ENCODE measurements at regions not wholly inside any gene's neighbourhood (a gene's known extent, or its start where the extent isn't known, plus 50 kb on each side); places are given as distances from the start of the nearest gene placed in this dataset.
"Not testable (repeated sequence)": the region's sequence is repeated elsewhere in the genome, so short reads cannot be mapped to it uniquely, and the experiment has no call there.

DNA sequence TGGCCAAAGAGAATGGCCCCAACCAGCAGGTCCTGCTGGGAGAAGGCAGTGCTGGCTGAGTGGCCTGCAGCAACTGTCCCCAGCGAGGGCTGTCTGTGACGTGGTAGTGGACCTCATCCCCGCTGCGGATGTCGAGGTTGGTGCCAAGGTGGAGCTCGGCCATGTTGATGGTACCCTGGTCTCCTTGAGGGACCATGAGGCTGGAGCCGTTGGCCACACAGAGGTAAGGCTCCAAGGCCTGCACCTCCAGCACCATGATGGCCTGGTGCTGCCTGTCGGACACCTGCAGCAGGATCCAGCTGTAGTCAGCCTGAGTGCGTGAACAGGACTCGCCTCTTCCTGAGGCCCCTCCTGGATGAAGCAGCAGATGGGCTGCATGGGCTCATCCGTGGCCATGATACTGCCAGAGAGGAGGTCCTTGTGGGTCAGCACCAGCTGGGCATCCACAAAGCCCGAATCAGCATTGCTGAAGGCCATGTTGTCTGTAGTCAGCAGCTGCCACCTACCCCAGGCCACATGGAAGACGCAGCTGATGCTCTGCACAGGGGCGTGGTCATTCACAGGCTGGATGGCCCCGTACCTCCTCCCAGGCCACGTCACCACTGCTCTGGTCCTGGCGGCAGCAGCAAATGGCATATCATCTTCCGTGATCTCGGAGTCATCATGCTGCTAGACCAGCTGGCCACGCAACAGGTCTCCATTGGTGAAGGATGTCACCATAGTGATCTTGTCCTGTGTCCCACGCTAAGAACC lies 167.5 kb downstream of the GOLGA6L4 start:
- peak; percentile 4 for DNase-seq

DNA sequence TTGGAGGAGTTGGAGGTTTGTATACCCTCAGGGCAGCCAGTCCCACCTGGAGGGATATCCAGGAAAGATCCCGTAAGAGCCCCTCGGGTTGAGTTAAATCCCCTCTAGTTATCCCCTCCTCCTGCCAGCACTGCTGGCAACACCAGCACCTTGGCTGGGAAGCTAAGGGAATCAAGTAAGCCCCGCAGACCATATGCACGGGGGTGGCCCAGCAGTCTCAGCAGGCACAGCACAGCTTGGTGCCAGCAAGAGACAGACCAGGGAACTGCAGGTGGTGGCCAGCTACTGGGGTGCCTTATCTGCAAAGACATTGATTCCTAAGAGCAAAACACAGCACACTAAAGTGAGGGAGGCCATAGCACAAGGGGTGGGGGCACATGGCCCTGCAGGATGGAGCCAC lies 173.8 kb downstream of the GOLGA6L4 start:
- H3K9me3 ChIP-seq (ENCODE audit: severe bottlenecking); H3K4me3 ChIP-seq (ENCODE audit: low read depth, low read length); H3K36me3 ChIP-seq; H3K27me3 ChIP-seq (ENCODE audit: insufficient read depth, low read depth, severe bottlenecking); H3K27ac ChIP-seq: not testable (repeated sequence)
- peak; percentile 35 for DNase-seq

More for the DNA sequence above, 167.5 kb downstream of the GOLGA6L4 start:
- TF ChIP-seq, protein P1, sequence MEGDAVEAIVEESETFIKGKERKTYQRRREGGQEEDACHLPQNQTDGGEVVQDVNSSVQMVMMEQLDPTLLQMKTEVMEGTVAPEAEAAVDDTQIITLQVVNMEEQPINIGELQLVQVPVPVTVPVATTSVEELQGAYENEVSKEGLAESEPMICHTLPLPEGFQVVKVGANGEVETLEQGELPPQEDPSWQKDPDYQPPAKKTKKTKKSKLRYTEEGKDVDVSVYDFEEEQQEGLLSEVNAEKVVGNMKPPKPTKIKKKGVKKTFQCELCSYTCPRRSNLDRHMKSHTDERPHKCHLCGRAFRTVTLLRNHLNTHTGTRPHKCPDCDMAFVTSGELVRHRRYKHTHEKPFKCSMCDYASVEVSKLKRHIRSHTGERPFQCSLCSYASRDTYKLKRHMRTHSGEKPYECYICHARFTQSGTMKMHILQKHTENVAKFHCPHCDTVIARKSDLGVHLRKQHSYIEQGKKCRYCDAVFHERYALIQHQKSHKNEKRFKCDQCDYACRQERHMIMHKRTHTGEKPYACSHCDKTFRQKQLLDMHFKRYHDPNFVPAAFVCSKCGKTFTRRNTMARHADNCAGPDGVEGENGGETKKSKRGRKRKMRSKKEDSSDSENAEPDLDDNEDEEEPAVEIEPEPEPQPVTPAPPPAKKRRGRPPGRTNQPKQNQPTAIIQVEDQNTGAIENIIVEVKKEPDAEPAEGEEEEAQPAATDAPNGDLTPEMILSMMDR (IDR thresholded peaks at IDR 0.05; ENCODE audit: low read depth, low read length) = no peak
- Histone ChIP-seq H3K27ac (no peak overlapping the region), H3K4me3 (ENCODE audit: low read depth, low read length) (no peak overlapping the region), H3K36me3 (no peaks in the 10 kb centered on the region), H3K27me3 (ENCODE audit: insufficient read depth, low read depth, severe bottlenecking) (no peaks in the 10 kb centered on the region), H3K9me3 (ENCODE audit: severe bottlenecking) (no peaks in the 10 kb centered on the region)

DNA sequence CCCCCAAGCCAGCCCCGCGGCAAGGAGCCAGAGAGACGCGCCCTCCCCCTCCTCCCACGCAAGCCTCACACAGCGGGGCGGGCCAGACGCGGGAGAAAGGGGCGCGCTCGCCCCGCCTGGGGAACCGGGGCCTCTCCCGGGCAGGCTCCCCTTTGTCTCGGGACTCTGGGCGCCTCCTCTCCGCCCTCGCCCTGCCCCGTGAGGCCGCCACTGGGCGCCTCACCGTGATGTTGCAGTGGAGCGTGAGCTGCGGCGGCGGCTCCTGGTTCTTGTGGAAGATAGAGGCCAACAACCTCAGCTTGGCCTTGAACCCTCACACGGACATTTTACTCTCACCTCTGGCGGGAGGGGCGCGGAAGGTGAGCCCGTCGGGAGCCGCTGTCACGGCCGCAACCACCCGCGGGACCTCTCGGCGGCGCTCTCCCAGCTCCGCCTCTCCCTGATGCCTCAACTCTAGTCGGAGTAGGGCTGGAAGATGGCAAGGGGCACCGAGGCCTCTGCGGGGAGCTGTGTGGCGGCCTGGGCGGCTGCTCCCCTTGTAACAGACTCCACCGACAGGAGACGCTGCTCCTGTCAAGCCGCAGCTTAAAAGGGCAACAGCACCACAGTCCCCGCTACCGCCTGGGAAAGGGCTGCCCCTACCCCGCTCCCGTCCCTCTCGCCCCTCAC lies 179.2 kb upstream of the ZSCAN2 start:
- not testable (repeated sequence) for H3K36me3 ChIP-seq; DNase-seq; H3K27me3 ChIP-seq (ENCODE audit: insufficient read depth, low read depth, severe bottlenecking); H3K27ac ChIP-seq; H3K9me3 ChIP-seq (ENCODE audit: severe bottlenecking)
- peak overlapping the region; percentile 23; the same call in 1 of the 2 replicates for H3K4me3 ChIP-seq (ENCODE audit: low read depth, low read length)

DNA sequence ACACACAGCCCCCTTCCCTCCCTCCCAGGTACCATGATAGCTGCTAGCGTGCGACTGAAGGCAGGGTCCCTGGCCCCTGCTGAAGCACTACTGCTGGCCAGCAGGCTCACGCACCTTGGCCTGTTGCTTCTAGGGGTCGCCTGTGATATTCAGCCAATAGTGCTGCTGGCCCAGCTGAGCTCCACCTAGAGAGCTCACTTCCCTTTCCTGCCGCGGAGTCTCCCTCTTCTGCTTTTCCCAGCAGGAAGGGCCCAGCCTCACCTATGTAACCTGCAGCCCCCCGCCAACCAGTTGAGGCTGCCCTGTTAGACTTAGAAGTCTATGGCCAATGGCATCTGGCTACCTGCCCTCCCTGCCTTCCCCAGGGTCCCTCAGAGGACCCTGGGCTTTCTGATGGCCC lies 175.5 kb upstream of the ZSCAN2 start:
- H3K9me3 ChIP-seq (ENCODE audit: severe bottlenecking); H3K36me3 ChIP-seq; DNase-seq; H3K27ac ChIP-seq; H3K27me3 ChIP-seq (ENCODE audit: insufficient read depth, low read depth, severe bottlenecking); H3K4me3 ChIP-seq (ENCODE audit: low read depth, low read length): not testable (repeated sequence)

GRCh38 chr15:84473305-84473877 lies 127.4 kb upstream of the ZSCAN2 start:
- not testable (repeated sequence) for H3K36me3 ChIP-seq; H3K27me3 ChIP-seq (ENCODE audit: insufficient read depth, low read depth, severe bottlenecking); H3K27ac ChIP-seq; H3K9me3 ChIP-seq (ENCODE audit: severe bottlenecking); H3K4me3 ChIP-seq (ENCODE audit: low read depth, low read length); DNase-seq

GRCh38 chr15:84476364-84477033 lies 124.3 kb upstream of the ZSCAN2 start:
- not testable (repeated sequence) for H3K27ac ChIP-seq; DNase-seq; H3K36me3 ChIP-seq; H3K4me3 ChIP-seq (ENCODE audit: low read depth, low read length); H3K27me3 ChIP-seq (ENCODE audit: insufficient read depth, low read depth, severe bottlenecking); H3K9me3 ChIP-seq (ENCODE audit: severe bottlenecking)

- H3K9me3 ChIP-seq (ENCODE audit: severe bottlenecking); DNase-seq; H3K4me3 ChIP-seq (ENCODE audit: low read depth, low read length); H3K27ac ChIP-seq; H3K36me3 ChIP-seq; H3K27me3 ChIP-seq (ENCODE audit: insufficient read depth, low read depth, severe bottlenecking): not testable (repeated sequence)
These were observed 123.3 kb upstream of the ZSCAN2 start for GRCh38 chr15:84477550-84477949.

- not testable (repeated sequence) for H3K27ac ChIP-seq; DNase-seq; H3K27me3 ChIP-seq (ENCODE audit: insufficient read depth, low read depth, severe bottlenecking); H3K9me3 ChIP-seq (ENCODE audit: severe bottlenecking); H3K4me3 ChIP-seq (ENCODE audit: low read depth, low read length); H3K36me3 ChIP-seq
These were observed 120.6 kb upstream of the ZSCAN2 start for GRCh38 chr15:84480174-84480681.

DNA sequence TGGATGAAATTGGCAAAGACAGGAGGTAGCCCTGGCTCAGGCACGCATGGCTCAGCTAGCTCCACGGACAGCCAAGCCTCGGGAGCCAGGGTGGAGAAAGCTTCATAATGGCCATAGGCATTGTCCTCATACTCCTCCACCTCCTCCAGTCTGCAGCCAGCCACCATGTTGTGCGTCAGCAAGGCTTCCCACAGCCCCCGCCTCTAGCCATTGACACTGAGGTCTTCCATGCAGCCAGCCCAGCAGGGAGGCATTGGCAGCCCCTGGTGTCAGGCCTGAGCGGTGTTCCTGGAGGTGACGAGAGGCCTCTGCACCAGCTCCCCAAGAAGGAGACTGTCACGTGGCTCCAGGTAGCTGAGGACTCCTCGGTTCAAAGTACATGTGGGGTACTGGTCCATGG lies 117.0 kb upstream of the ZSCAN2 start:
- not testable (repeated sequence) for H3K27ac ChIP-seq; H3K9me3 ChIP-seq (ENCODE audit: severe bottlenecking); H3K36me3 ChIP-seq; DNase-seq; H3K27me3 ChIP-seq (ENCODE audit: insufficient read depth, low read depth, severe bottlenecking); H3K4me3 ChIP-seq (ENCODE audit: low read depth, low read length)

GRCh38 chr15:84500165-84500889 lies 100.5 kb upstream of the ZSCAN2 start:
- H3K9me3 ChIP-seq (ENCODE audit: severe bottlenecking); H3K27me3 ChIP-seq (ENCODE audit: insufficient read depth, low read depth, severe bottlenecking); H3K4me3 ChIP-seq (ENCODE audit: low read depth, low read length); H3K36me3 ChIP-seq; H3K27ac ChIP-seq: not testable (repeated sequence)
- DNase-seq = peak; percentile 7

DNA sequence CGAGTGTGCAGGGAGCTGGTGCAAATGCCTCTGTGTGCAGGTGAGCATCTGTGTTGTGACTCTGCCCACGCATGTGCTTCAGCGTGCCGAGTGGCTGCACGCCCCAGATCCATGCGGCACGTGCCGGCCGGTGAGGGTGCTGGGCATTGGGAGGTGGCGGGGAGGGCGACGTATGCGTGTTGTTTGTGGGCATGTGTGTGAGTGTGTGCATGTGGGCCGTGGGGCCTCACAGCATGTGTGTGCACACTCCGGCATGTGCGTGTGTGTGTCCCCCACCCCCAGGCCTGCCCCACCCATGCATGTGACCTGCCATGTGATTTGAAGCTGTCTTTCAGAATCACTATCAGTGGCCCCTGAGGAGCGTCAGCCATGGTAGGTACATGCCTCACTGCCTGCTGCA lies 97.7 kb upstream of the ZSCAN2 start:
- H3K27ac ChIP-seq; H3K4me3 ChIP-seq (ENCODE audit: low read depth, low read length); H3K27me3 ChIP-seq (ENCODE audit: insufficient read depth, low read depth, severe bottlenecking); H3K9me3 ChIP-seq (ENCODE audit: severe bottlenecking); DNase-seq; H3K36me3 ChIP-seq: not testable (repeated sequence)

DNA sequence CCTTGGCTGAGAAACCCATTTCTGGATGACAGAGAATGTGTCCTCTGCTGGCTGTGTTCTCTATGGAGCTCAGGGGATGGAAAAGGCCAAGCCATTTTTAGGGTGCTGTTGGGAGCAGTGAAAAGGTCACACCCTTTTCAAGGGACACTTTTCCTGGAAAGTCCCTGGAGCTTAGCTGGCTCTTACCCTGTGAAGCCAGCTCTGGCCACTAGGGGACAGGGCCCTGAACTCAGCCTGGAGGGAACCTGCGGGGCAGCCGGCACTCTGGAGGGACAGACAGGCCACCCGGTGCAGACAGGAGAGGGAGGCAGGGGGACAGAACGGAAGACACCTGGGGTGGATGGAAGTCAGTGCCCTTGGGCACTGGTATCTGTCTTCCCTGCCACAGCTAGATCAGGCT lies 95.3 kb upstream of the ZSCAN2 start:
- not testable (repeated sequence) for H3K27me3 ChIP-seq (ENCODE audit: insufficient read depth, low read depth, severe bottlenecking); H3K9me3 ChIP-seq (ENCODE audit: severe bottlenecking); DNase-seq; H3K4me3 ChIP-seq (ENCODE audit: low read depth, low read length); H3K27ac ChIP-seq; H3K36me3 ChIP-seq

GRCh38 chr15:84512324-84512723 lies 88.5 kb upstream of the ZSCAN2 start:
- H3K36me3 ChIP-seq; H3K9me3 ChIP-seq (ENCODE audit: severe bottlenecking); DNase-seq; H3K4me3 ChIP-seq (ENCODE audit: low read depth, low read length); H3K27ac ChIP-seq; H3K27me3 ChIP-seq (ENCODE audit: insufficient read depth, low read depth, severe bottlenecking): not testable (repeated sequence)
